ENCODE measurements at regions not wholly inside any gene's neighbourhood (a gene's known extent, or its start where the extent isn't known, plus 50 kb on each side); places are given as distances from the start of the nearest gene placed in this dataset.

- Histone ChIP-seq H3K9me3 (replicated peaks; ENCODE audit: control insufficient read depth, insufficient read depth, low read depth, low read length) (no peaks in the 10 kb centered on the region), H3K4me2 (ENCODE audit: insufficient read depth, low read length) (no peak overlapping the region), H3K4me1 (replicated peaks in 1 of 2; ENCODE audit: control insufficient read depth in 2 of 2, insufficient read depth in 2 of 2, low read length in 2 of 2) (no peaks in the 10 kb centered on the region), H3K27ac (ENCODE audit: extremely low read depth, low read depth, low read length) (no peak overlapping the region), H3K27me3 (ENCODE audit: control insufficient read depth in 2 of 2, insufficient read depth in 2 of 2, low read length in 2 of 2) (no peaks in the 10 kb centered on the region), H4K20me1 (replicated peaks; ENCODE audit: control insufficient read depth, insufficient read depth, low read length) (no peaks in the 10 kb centered on the region), H3K9me1 (ENCODE audit: control insufficient read depth, insufficient read depth, low read length) (no peaks in the 10 kb centered on the region), H3K4me3 (no peak overlapping the region), H3K36me3 (ENCODE audit: control insufficient read depth, insufficient read depth, low read length) (no peaks in the 10 kb centered on the region), H3K79me2 (ENCODE audit: control insufficient read depth, insufficient read depth, low read length) (no peaks in the 10 kb centered on the region), H3K9ac (ENCODE audit: insufficient read depth in 1 of 2, low read depth in 2 of 2, low read length in 2 of 2) (no peak overlapping the region), H2AFZ (ENCODE audit: low read depth, low read length) (no peak overlapping the region)
- WGBS (ENCODE audit: insufficient coverage, low coverage, missing lambda C conversion rate): 3% methylated on average over 6 of the region's 6 CpGs
- TF ChIP-seq, protein P1, sequence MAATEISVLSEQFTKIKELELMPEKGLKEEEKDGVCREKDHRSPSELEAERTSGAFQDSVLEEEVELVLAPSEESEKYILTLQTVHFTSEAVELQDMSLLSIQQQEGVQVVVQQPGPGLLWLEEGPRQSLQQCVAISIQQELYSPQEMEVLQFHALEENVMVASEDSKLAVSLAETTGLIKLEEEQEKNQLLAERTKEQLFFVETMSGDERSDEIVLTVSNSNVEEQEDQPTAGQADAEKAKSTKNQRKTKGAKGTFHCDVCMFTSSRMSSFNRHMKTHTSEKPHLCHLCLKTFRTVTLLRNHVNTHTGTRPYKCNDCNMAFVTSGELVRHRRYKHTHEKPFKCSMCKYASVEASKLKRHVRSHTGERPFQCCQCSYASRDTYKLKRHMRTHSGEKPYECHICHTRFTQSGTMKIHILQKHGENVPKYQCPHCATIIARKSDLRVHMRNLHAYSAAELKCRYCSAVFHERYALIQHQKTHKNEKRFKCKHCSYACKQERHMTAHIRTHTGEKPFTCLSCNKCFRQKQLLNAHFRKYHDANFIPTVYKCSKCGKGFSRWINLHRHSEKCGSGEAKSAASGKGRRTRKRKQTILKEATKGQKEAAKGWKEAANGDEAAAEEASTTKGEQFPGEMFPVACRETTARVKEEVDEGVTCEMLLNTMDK (IDR thresholded peaks at IDR 0.05; ENCODE audit: borderline replicate concordance, insufficient read depth, low read depth, low read length, poor library complexity, severe bottlenecking): no peak
- TF ChIP-seq CBFA2T2 (conservative IDR thresholded peaks at IDR 0.05) (no peak), SAFB2 (IDR thresholded peaks at IDR 0.05; ENCODE audit: borderline replicate concordance, low read depth, low read length, severe bottlenecking) (no peak), BCLAF1 (IDR thresholded peaks at IDR 0.05; ENCODE audit: borderline replicate concordance in 1 of 2, control insufficient read depth in 1 of 2, low read depth in 2 of 2, low read length in 1 of 2) (no peak), GTF2A2 (tag; IDR thresholded peaks at IDR 0.05) (no peak)
- FAIRE-seq (no peak), DNase-seq (ENCODE audit: extremely low read depth in 1 of 4, low spot score in 3 of 4) (no peak), ATAC-seq (no peak)
- POLR2A ChIA-PET: no interaction called here
- BruUV-seq (replicated peaks): no TSS peak
- intact Hi-C loops (cut with micrococcal nuclease) (no loop called here), in situ Hi-C loops (cut with MboI) (no loop called here)
- CTCF ChIA-PET (ENCODE audit: low intra/inter-chr PET ratio): no interaction called here
Measured at GRCh38 chr16:59030923-59031485, 296.9 kb upstream of the GOT2 start.
